Fibroblast of mammary gland (primary cell): ENCODE measurements at regions not wholly inside any gene's neighbourhood (a gene's known extent, or its start where the extent isn't known, plus 50 kb on each side); places are given as distances from the start of the nearest gene placed in this dataset.

Experiments used
- DNase-seq: peaks from one replicate; pipeline ENCODE4 v3.0.0-alpha.2; 2010; ENCODE audit warnings: low read depth
- H3K4me3 ChIP-seq: 2 replicates; pipeline ENCODE4 v1.5.1; 2011; ENCODE audit warnings: low read depth, mild to moderate bottlenecking, low read length, moderate library complexity; ENCODE audit not compliant: control insufficient read depth
- CTCF ChIP-seq: conservative IDR thresholded peaks from 2 replicates; pipeline ENCODE4 v1.5.1; 2011; ENCODE audit warnings: low read depth, low read length, inconsistent platforms; ENCODE audit not compliant: control insufficient read depth, insufficient read depth

GRCh38 chr3:104388619-104389018 lies 978.1 kb upstream of the ALCAM start:
- no peak for TF ChIP-seq CTCF
- H3K4me3 ChIP-seq: no peak overlapping the region
- no peak for DNase-seq

GRCh38 chr3:104392327-104392726 lies 974.4 kb upstream of the ALCAM start:
- DNase-seq: no peak
- no peak for TF ChIP-seq CTCF
- H3K4me3 ChIP-seq: no peak overlapping the region

GRCh38 chr3:104396974-104397669 lies 969.6 kb upstream of the ALCAM start:
- TF ChIP-seq CTCF: no peak
- H3K4me3 ChIP-seq: no peak overlapping the region
- DNase-seq: peak; percentile 8

- TF ChIP-seq CTCF: no peak
- no peak for DNase-seq
- no peak overlapping the region for H3K4me3 ChIP-seq
Measured at GRCh38 chr3:104397713-104398112, 969.0 kb upstream of the ALCAM start.

GRCh38 chr3:104402902-104403301 lies 963.8 kb upstream of the ALCAM start:
- no peak for DNase-seq
- TF ChIP-seq CTCF: no peak
- H3K4me3 ChIP-seq: no peak overlapping the region

- DNase-seq: no peak
- no peak overlapping the region for H3K4me3 ChIP-seq
- TF ChIP-seq CTCF: no peak
Measured at GRCh38 chr3:104411757-104412156, 955.0 kb upstream of the ALCAM start.
